HuH-7 (cell line): ENCODE measurements at regions not wholly inside any gene's neighbourhood (a gene's known extent, or its start where the extent isn't known, plus 50 kb on each side); places are given as distances from the start of the nearest gene placed in this dataset.
"Not testable (repeated sequence)": the region's sequence is repeated elsewhere in the genome, so short reads cannot be mapped to it uniquely, and the experiment has no call there.

ENCODE experiments used
- DNase-seq: peaks from one replicate; pipeline ENCODE4 v3.0.0; 2011; ENCODE audit warnings: low spot score

- no peak for DNase-seq
Observed at GRCh38 chr1:78715181-78715661, 65.6 kb downstream of the IFI44 start.

GRCh38 chr1:78716186-78716585 lies 66.6 kb downstream of the IFI44 start:
- no peak for DNase-seq

DNA sequence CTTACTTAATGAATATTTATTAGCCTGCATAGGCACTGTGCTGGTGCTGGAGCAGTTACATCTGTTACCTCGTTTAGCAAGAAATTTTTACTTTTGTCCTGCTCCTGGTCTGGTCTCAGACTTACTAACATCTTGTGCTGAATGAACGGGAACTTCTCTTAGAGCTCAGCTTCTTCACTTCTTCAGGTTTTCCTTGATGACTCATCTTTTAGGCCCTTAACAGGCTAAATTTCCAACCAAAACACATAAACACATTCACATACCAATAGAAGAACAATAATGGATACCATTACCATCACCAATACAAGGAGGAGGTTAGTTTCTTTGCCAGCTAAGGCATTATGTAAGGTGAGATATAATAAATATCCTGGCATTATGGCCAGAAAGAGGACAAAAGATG lies 68.9 kb downstream of the IFI44 start:
- DNase-seq = no peak

DNA sequence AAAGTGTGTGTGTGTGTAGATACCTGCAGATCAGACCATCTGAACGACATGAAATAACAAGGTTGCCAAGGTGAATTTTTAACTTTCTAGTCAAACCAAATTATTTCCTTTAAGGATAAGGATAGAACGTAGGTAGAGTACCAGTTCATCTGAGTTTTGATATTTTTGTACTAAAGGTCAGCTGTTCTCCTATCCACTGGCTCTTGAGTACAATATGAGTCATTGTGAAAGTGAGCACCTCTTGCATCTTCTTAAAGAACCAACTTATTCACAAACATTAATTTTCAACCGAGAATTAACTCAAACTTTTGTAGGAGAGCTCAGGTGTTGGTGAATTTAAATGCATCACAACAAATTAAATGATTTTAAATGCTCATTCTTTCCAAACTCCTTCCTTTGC lies 71.5 kb downstream of the IFI44 start:
- DNase-seq = no peak

- DNase-seq = no peak
Observed at GRCh38 chr1:78722105-78722504, 72.5 kb downstream of the IFI44 start.

DNA sequence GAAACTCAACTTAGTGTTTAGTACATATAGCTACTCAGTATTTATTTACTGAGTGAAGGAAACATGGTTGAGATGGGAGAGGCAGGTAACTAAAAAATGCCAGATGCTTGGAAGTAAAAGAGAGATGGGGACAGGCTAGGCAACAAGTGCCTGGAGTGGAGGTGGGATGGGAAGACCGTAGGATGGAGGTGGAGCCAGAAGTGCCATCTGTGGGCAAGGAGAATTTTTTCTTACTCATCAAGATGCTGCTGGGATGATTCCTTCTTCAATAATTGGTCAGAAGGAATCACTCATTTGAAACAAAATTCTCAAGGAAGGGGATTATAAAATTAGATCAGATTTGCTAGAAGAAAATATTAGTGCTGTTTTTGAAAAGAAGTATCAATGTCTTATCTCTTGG lies 72.9 kb downstream of the IFI44 start:
- DNase-seq = no peak

DNA sequence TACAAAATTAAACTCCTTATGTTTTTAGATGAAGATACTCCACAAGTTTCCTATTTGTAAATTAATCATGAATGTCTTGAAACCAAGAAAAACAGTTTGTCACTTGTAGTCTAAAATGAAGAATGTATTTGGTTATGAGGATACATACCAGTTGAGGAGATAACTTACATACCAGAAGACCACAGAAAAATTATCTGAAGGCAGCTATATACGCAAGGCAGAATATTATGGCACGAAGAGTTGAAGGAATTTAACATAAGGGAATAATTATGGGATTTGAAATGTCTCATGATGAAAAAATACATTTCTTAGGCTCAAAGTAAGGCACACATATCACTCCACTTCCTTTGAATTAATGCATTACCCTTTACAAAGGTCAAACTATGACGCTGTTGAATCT lies 73.3 kb downstream of the IFI44 start:
- no peak for DNase-seq

DNA sequence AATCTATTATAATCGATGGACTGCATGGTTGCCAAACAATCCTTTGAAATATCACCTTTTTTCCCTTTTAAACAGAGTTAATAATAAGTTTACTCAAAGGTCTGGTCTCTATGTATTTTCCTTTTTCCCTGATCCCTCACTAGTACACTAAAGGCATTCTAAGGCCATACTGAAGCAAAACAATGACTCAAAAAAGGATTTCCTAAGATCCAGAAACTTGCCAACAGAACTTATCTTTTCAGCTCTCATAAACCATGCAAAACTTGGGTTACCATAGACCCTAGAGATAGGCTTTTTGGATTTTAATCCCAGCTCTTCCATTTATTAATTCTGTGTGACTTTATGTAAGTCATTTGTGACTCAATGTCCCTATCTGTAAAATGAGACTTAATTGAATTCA lies 77.1 kb downstream of the IFI44 start:
- DNase-seq = no peak

DNA sequence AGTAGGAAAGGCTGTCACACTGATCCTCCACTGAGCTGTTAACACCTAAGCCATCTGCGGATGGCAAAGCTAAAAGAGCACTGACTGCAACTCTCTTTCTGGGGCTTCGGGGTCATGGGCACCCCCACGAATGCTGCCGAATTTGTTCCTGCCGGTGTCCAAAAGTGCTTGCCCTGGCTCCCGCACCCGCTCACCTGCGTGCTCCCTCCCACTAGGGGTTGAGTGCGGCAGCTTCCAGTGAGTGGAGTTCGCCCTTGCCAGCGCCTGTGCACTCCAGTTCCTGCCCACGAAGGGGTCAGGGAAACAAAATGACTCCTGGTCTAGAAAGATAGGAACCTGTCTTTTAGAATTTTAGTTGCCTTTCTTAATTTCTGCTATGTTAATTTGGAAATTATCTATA lies 78.7 kb downstream of the IFI44 start:
- no peak for DNase-seq

- DNase-seq = no peak
Observed at GRCh38 chr1:78730054-78730453, 80.4 kb downstream of the IFI44 start.

DNA sequence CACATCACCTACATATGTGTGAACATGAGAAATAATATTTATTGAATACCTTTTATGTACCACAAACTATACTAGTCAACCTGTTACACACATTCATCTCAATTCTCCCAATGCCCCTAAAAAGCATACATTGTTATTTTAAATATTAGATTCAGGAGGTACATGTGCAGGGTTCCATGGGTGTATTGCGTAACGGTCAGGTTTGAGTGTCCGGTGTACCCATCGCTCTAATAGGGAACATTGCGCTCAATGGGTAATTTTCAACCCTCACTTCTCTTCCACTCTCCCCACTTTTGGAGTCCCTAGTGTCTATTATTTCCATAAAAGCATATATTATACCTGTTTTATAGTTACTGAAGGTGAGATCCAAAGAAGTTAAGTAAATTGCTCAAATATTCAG lies 82.0 kb downstream of the IFI44 start:
- DNase-seq = no peak

DNA sequence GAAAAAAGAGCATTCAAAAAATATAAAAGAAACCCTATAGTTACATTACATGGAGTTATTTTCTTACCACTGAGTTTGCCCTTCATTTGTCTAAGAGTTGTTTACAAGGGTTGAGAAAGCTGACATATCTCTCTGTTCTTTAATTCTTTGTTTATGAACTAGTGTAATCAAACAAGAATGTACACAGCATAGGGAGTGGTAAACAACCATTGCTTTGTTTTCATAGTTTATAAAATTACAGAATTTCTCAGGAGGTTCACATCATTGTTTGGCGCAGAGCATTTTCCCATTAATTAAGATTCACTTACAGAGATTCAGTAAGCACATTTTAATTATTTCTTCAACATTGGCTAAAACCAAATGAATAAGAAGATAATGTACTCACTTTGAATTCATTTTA lies 87.6 kb downstream of the IFI44 start:
- no peak for DNase-seq

DNA sequence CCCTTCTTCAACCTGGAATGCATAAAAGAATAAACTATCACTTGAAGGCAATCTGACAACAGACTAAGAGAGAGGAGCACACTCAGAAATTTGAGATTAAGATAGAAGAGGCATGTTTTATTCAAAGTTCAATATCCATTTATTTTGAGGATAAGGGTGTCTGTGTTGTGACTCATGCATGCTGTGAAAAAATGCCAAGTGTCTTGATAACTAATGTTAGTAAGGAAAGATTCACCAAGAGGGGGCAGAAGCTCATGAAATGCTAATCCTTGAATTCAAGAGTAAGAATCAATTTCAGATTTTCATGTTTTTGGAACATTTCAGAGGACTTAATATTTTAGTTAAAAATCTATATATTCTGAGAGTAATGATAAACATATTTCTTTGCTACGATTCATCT lies 94.0 kb downstream of the IFI44 start:
- DNase-seq = no peak

DNA sequence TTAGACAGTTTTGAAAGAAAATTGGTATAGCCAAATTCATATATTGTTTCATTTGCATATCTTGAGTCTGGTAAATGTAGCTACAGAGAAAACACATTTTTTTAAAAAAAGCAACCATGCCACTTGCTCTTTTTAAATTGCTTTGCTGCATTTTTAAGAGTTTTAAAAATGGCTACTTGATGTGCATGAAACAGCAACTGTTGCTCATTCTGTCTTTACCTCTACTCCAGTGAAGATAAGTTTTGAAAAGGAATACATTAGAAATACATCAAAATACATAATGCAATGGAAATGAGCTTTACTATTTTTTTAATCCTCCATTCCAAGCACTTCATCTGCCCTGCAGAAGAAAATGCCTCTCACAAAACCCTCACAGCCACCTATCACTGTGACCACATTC lies 95.5 kb downstream of the IFI44 start:
- DNase-seq = no peak

DNA sequence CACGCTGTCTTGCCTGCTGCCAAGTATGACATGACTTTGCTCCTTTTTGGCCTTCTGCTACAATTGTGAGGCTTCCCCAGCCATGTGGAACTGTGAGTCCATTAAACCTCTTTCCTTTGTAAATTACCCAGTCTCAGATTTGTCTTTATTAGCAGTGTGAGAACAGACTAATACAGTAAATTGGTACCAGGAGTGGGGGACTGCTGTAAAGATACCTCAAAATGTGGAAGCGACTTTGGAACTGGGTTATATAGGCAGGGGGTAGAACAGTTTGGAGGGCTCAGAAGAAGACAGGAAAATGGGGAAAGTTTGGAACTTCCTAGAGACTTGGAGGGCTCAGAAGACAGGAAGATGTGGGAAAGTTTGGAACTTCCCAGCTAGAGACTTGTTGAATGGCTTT lies 104.0 kb downstream of the IFI44 start:
- DNase-seq = not testable (repeated sequence)

DNA sequence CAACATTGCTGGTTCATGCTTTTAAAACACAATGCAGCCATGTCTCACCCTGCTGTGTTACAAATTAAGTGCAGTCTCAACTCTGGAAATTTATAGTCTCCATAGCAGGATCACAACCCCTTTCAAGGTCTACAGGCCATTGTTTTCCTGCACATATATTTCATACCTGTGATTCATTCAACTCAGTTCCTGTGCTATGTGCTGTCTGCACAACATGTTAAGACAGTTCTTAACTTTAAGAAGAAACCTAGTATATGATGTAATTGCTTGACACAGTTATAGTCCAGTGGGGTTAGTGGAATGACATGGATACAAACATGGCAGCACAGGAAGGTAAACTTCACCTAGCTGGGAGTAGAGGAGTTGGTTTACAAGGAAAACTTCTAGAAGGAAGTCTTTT lies 106.4 kb downstream of the IFI44 start:
- DNase-seq = no peak

DNA sequence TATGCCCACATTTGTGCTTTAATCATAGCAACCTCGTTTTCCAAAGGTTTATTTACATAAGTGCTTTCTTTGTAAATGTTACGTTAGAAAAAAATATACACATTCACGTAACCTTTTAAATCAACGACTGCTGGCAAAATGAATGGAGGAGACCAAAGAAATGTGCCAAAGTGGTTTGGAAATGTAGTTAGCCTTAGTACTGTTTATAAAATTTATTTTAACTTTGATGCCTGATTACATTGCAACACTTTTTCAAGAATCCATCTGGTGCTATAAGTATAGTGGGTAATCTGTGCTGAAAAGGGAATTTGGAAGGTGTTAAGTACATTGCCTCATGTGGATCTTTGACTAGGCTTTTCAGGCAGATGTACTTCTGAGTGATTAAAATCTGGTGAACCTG lies 108.9 kb downstream of the IFI44 start:
- no peak for DNase-seq

GRCh38 chr1:78759881-78760280 lies 110.2 kb downstream of the IFI44 start:
- no peak for DNase-seq

DNA sequence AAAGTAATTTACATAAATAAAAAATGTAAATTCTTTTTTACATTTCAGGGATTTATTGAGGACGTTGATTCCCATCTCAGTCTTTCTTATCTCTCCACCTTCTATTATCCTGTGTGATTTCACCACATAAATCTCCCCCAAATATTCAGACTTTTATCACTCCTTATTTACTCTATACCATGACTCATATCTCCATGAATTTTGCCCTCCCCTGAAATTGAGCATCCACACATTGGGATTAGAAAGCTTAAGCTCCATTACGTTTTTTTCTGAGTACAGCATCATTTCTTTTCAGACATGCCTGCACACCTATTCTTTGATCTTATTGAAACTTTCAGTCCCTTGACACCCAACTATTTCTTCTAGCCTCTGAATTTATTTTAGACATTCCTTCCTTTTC lies 111.2 kb downstream of the IFI44 start:
- no peak for DNase-seq

GRCh38 chr1:78762113-78762512 lies 112.5 kb downstream of the IFI44 start:
- DNase-seq = no peak

DNA sequence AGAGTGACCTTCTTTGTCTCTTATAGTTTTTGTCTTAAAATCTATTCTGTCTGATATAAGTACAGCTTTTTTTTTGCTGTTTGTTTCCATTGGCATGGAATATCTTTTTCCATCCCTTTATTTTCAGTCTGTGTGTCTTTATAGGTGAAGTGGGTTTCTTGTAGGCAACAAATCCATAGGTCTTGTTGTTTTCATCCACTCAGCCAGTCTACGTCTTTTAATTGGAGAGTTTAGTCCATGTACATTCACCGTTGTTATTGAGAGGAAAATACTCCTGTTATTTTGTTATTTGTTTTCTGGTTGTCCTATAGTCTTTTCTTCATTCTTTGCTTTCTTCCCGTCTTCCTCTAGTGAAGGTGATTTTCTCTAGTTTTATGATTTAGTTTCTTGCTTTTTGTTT lies 115.9 kb downstream of the IFI44 start:
- no peak for DNase-seq

DNA sequence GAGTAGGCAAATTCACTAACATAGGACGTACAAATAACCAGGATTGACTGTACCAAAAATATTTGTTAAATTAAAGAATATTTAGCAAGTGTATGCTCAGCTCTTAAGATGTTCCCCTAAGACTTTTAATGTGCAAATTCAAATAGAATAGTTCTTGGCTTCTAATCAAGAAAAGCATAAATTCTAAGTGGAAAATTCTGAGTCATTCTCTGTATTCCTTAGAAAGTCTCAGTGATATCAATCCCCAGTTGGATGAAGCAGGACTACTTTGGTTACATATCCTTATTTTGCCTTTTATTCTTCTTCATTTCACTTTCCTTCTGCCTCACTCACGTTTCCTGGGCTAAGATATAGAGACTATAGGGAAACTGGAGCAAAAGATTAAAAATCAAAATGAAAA lies 130.2 kb downstream of the IFI44 start:
- DNase-seq = no peak

- no peak for DNase-seq
Observed at GRCh38 chr1:78787544-78787943, 137.9 kb downstream of the IFI44 start.

DNA sequence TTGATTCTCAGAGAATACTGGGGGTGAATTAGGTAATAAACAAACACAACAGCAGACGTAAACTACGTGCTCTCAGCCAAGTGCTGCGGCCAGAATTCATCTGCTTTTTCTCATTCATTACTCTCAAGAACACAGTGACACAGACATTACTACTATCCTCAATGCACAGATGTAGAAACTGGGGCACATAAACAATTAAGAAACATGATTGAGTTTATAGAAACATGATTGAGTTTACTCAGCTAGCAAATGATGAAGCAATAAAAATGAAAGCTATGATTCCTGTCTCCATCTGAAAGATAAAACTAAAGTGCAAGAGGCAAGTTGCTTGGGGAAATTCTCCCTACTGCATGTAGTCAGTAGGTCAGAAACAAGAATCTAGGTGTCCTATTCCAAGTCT lies 140.5 kb downstream of the IFI44 start:
- no peak for DNase-seq

DNA sequence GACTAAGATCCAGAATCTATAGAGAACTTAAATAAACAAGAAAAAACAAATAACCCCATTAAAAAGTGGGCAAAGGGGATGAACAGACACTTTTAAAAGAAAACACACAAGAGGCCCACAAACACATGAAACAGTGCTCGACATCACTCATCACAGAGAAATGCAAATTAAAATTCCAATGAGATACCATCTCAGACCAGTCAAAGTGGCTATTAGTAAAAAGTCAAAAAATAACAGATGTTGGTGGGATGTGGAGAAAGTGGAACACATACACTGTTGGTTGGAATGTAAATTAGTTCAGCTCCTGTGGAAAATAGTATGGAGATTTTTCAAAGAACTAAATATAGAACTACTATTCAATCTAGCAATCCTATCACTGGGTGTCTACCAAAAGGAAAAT lies 143.1 kb downstream of the IFI44 start:
- DNase-seq = no peak
